Natural killer cell (primary cell): ENCODE measurements at regions not wholly inside any gene's neighbourhood (a gene's known extent, or its start where the extent isn't known, plus 50 kb on each side); places are given as distances from the start of the nearest gene placed in this dataset.

Source experiments
- ATAC-seq, 3 donors: fragments of 150-1000 bp in 2 of 3; fragments of 200-7000 bp in 1 of 3; cut with Tn5 transposase; 1 replicate in 1 of 3; 2 replicates in 2 of 3; pipeline ENCODE4 v1.10.0; 2021; ENCODE audit warnings: mild to moderate bottlenecking in 2 of 3, moderate library complexity in 2 of 3
- DNase-seq, 2 donors: peaks; one replicate each; pipeline versions ENCODE4 v3.0.0 to v3.0.0-alpha.2; 2013 to 2021; ENCODE audit warnings: mixed read lengths in 1 of 2
- H3K27ac ChIP-seq: one replicate; pipeline ENCODE4 v1.5.1; 2013; ENCODE audit warnings: mild to moderate bottlenecking, low read length
- H3K27me3 ChIP-seq: one replicate; pipeline ENCODE4 v1.6.1; 2013; ENCODE audit warnings: low read length; ENCODE audit not compliant: control insufficient read depth, insufficient read depth
- H3K36me3 ChIP-seq: one replicate; pipeline ENCODE4 v1.6.1; 2013; ENCODE audit warnings: low read length; ENCODE audit not compliant: control insufficient read depth, insufficient read depth
- H3K4me1 ChIP-seq: one replicate; pipeline ENCODE4 v1.6.1; 2013; ENCODE audit warnings: low read length; ENCODE audit not compliant: control insufficient read depth, insufficient read depth
- H3K4me3 ChIP-seq: one replicate; pipeline ENCODE4 v1.5.1; 2013; ENCODE audit warnings: low read length
- H3K9me3 ChIP-seq: one replicate; pipeline ENCODE4 v1.6.1; 2013; ENCODE audit warnings: low read length; ENCODE audit not compliant: control insufficient read depth, insufficient read depth
- H3K27ac Mint-ChIP-seq, 2 donors: one replicate each; pipeline ENCODE4 v1.8.0; 2022; ENCODE audit warnings: mild to moderate bottlenecking in 2 of 2, mixed read lengths in 2 of 2, moderate library complexity in 1 of 2
- H3K27me3 Mint-ChIP-seq, 2 donors: one replicate each; pipeline ENCODE4 v1.8.0; 2022; ENCODE audit warnings: low read depth in 2 of 2, mixed read lengths in 2 of 2
- H3K36me3 Mint-ChIP-seq: one replicate; pipeline ENCODE4 v1.8.0; 2022; ENCODE audit warnings: mixed read lengths
- H3K4me1 Mint-ChIP-seq, 2 donors: one replicate each; pipeline ENCODE4 v1.8.0; 2022; ENCODE audit warnings: mixed read lengths in 2 of 2
- H3K4me3 Mint-ChIP-seq: one replicate; pipeline ENCODE4 v1.8.0; 2022; ENCODE audit warnings: mild to moderate bottlenecking, moderate library complexity, mixed read lengths
- H3K9me3 Mint-ChIP-seq, 2 donors: one replicate each; pipeline ENCODE4 v1.8.0; 2022; ENCODE audit warnings: mixed read lengths in 2 of 2
- WGBS: methylation state at CpG from one replicate; pipeline ENCODE4 v1.1.7; 2013; ENCODE audit warnings: missing lambda C conversion rate; ENCODE audit not compliant: insufficient coverage; 5-methylcytosine and 5-hydroxymethylcytosine counted together
- intact Hi-C: fragments of 100-400 bp; cut with micrococcal nuclease; formaldehyde crosslinking; loops from one replicate; pipeline ENCODE4 v1.14.2; 2022
- TF ChIP-seq, protein P1 (sequence below): fragments of 200-600 bp; IDR thresholded peaks from one replicate; pipeline ENCODE4 v1.8.0; 2022; ENCODE audit warnings: antibody characterized with exemption

DNA sequence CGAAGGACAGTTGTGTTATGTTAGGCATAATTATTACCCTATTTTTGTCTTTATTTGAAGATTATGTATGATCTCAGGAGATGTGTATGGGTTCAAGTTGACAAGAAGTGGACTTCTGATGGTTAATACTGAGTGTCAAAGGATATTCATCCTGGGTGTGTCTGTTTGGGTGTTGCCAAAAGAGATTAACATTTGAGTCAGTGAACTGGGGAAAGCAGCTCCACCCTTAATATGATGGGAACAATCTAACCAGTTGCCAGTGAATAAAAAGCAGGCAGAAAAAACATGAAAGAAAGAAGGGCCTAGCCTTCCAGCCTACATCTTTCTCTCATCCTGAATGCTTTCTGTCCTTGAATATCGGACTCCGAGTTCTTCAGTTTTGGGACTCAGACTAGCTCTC, 332.6 kb downstream of the DTHD1 start:
- intact Hi-C loops: no loop called here

DNA sequence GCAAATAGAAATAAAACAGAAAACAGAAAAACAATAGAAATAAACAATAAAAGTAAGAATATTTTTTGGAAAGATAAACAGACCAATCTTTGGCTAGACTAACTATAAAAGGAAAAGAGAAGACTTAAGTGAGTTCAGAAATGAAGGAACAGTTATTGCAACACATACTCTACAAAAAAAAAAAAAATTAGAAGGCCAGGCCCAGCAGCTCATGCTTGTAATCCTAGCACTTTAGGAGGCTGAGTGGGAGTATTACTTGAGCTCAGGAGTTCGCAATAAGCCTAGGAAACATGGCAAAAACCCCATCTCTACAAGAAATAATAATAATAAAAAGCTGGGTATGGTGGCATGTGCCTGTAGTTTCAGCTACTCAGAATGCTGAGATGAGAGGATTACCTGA, 336.7 kb downstream of the DTHD1 start:
- H3K4me3 Mint-ChIP-seq: no peak overlapping the region
- Histone ChIP-seq H3K27me3 (no peaks in the 10 kb centered on the region), H3K36me3 (no peaks in the 10 kb centered on the region), H3K9me3 (no peaks in the 10 kb centered on the region), H3K4me3 (no peak overlapping the region), H3K27ac (no peak overlapping the region), H3K4me1 (no peaks in the 10 kb centered on the region)
- no peak for DNase-seq
- H3K4me1 Mint-ChIP-seq: no peaks in the 10 kb centered on the region
- WGBS: no CpG with 5 or more reads among the region's 1 CpG
- H3K9me3 Mint-ChIP-seq: peaks cover 0 to 4% of the 10 kb centered on the region in 2 donors
- no peaks in the 10 kb centered on the region for H3K36me3 Mint-ChIP-seq
- intact Hi-C loops: no loop called here
- TF ChIP-seq, protein P1, sequence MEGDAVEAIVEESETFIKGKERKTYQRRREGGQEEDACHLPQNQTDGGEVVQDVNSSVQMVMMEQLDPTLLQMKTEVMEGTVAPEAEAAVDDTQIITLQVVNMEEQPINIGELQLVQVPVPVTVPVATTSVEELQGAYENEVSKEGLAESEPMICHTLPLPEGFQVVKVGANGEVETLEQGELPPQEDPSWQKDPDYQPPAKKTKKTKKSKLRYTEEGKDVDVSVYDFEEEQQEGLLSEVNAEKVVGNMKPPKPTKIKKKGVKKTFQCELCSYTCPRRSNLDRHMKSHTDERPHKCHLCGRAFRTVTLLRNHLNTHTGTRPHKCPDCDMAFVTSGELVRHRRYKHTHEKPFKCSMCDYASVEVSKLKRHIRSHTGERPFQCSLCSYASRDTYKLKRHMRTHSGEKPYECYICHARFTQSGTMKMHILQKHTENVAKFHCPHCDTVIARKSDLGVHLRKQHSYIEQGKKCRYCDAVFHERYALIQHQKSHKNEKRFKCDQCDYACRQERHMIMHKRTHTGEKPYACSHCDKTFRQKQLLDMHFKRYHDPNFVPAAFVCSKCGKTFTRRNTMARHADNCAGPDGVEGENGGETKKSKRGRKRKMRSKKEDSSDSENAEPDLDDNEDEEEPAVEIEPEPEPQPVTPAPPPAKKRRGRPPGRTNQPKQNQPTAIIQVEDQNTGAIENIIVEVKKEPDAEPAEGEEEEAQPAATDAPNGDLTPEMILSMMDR: no peak
- no peak overlapping the region for H3K27ac Mint-ChIP-seq
- ATAC-seq: no peak
- no peaks in the 10 kb centered on the region for H3K27me3 Mint-ChIP-seq

More for the DNA sequence above, 332.6 kb downstream of the DTHD1 start:
- H3K9me3 Mint-ChIP-seq: peaks cover 5 to 10% of the 10 kb centered on the region in 2 donors
- no peaks in the 10 kb centered on the region for H3K27me3 ChIP-seq
- no peaks in the 10 kb centered on the region for H3K27me3 Mint-ChIP-seq
- H3K9me3 ChIP-seq: no peaks in the 10 kb centered on the region
- H3K27ac ChIP-seq: no peak overlapping the region
- TF ChIP-seq, protein P1: no peak
- no peaks in the 10 kb centered on the region for H3K4me1 ChIP-seq
- no peaks in the 10 kb centered on the region for H3K36me3 ChIP-seq
- no peak overlapping the region for H3K27ac Mint-ChIP-seq
- no peak for DNase-seq
- no peak overlapping the region for H3K4me3 Mint-ChIP-seq
- WGBS: 100% methylated on average over 1 of the region's 3 CpGs
- H3K4me1 Mint-ChIP-seq: no peaks in the 10 kb centered on the region
- H3K36me3 Mint-ChIP-seq: no peaks in the 10 kb centered on the region
- H3K4me3 ChIP-seq: no peak overlapping the region
- no peak for ATAC-seq

DNA sequence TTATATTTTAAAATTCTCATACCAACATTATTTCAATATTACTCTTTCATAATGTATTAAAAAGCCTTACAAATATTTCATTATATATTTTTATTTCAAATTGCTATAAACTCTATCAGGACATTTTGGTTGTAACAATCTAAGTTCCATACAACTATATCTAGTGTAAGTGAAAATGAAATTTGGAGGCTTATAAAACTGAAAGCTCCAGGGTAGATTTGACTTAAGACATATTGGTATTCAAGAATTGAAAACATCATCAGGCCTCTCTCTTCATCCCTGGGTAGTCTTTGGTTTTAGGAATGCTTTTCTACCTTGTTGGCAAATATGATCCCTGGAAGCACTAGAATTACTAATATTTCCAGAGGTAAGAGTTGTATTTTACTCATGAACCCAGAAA, 342.6 kb downstream of the DTHD1 start:
- peaks cover 3 to 6% of the 10 kb centered on the region in 2 donors for H3K9me3 Mint-ChIP-seq
- Histone ChIP-seq H3K4me1 (no peaks in the 10 kb centered on the region), H3K27ac (no peak overlapping the region), H3K4me3 (no peak overlapping the region), H3K27me3 (no peaks in the 10 kb centered on the region), H3K36me3 (no peaks in the 10 kb centered on the region), H3K9me3 (no peaks in the 10 kb centered on the region)
- ATAC-seq: no peak
- no peak overlapping the region for H3K27ac Mint-ChIP-seq
- DNase-seq: no peak
- TF ChIP-seq, protein P1: no peak
- no peak overlapping the region for H3K4me3 Mint-ChIP-seq
- no peaks in the 10 kb centered on the region for H3K27me3 Mint-ChIP-seq
- intact Hi-C loops: no loop called here
- no peaks in the 10 kb centered on the region for H3K36me3 Mint-ChIP-seq
- H3K4me1 Mint-ChIP-seq: no peaks in the 10 kb centered on the region

DNA sequence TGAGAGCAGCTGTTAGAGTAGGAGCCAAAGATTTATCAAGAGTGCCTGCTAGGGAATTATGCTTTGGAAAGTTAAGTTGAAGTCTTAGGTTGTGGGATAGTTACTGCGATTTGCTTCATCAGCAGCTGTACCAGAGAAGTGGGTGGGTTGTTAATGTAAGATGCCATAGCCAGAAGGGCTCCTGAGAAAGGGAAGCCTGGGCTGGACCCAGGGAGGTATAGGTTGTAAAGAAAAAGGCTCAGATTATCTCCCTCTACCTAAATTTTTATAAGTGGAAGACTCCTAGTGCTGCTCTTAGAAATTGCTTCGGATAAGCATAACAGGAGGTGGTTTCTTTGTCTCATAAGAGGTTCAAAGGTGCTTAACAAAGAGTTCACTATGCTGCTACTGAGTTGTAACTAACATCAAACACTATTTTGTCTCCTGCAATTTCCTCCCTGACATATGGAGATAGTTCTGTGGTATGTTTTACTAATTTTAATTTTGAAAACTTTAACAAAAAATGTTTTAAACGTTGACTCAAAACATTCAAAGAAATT, 356.9 kb downstream of the DTHD1 start:
- Histone ChIP-seq H3K4me1 (no peaks in the 10 kb centered on the region), H3K4me3 (no peak overlapping the region), H3K36me3 (no peaks in the 10 kb centered on the region), H3K9me3 (no peaks in the 10 kb centered on the region), H3K27me3 (no peaks in the 10 kb centered on the region), H3K27ac (no peak overlapping the region)
- Mint-ChIP-seq H3K4me3 (no peak overlapping the region), H3K9me3 (peaks cover 3 to 8% of the 10 kb centered on the region in 2 donors), H3K27me3 (no peaks in the 10 kb centered on the region), H3K36me3 (no peaks in the 10 kb centered on the region), H3K27ac (no peak overlapping the region), H3K4me1 (no peaks in the 10 kb centered on the region)
- 89% methylated on average over 1 of the region's 3 CpGs for WGBS
- ATAC-seq (no peak), DNase-seq (peak in 1 of 2 donors; percentile 2)
- intact Hi-C loops: no loop called here
- TF ChIP-seq, protein P1: no peak
